Lower leg skin (tissue), 3 donors: ENCODE measurements at regions not wholly inside any gene's neighbourhood (a gene's known extent, or its start where the extent isn't known, plus 50 kb on each side); places are given as distances from the start of the nearest gene placed in this dataset.

Experiments used
- POLR2A ChIP-seq, 2 donors: fragments of 450-650 bp; IDR thresholded peaks; one replicate each; pipeline ENCODE4 v1.6.1; 2016 to 2017; ENCODE audit warnings: antibody characterized with exemption in 2 of 2, mild to moderate bottlenecking in 1 of 2, moderate library complexity in 1 of 2
- TF ChIP-seq, protein P1 (sequence below), 3 donors: fragments of 450-650 bp; IDR thresholded peaks; one replicate each; pipeline ENCODE4 v1.5.1; 2016; ENCODE audit warnings: antibody characterized with exemption in 3 of 3, mild to moderate bottlenecking in 3 of 3, moderate library complexity in 2 of 3

DNA sequence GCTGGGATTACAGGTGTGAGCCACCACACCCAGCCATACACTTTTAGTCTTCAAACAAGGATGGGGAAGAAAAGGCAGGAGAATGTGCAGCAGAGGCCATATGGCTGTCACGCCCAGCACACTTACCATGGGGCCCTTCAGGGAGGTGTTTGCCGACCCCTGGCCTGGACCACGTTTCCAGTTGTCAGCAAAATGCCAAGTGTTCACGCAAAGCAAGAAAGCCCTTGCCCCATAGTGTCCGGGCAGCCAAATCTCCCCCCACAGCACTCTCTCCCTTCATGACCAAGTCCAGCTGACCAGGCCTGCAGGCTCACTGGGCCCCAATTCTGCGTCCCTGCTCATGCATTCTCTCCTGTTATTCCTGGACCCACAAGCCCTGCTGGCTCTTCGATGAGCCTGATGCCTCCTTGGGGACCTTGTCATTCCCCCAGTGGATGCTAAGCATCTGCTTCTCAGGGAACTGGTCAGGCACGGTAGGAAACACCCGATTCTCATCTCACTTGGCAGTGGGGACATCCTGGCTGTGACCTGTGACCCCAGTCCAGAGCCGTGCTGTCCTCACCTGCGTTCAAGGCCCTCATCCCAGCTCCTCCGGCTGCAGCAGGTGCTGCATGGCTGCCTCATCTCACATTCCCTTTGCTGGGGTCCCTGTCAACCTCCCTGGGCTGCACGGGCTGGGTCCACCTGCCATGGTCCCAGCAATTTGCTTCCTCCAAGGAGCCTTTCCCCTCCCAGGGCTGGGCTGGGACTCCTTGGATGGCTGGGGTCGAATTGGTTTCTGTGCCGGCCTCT lies 96.4 kb downstream of the CTTN start:
- TF ChIP-seq POLR2A (IDR thresholded peaks at IDR 0.05) = no peak
- TF ChIP-seq, protein P1, sequence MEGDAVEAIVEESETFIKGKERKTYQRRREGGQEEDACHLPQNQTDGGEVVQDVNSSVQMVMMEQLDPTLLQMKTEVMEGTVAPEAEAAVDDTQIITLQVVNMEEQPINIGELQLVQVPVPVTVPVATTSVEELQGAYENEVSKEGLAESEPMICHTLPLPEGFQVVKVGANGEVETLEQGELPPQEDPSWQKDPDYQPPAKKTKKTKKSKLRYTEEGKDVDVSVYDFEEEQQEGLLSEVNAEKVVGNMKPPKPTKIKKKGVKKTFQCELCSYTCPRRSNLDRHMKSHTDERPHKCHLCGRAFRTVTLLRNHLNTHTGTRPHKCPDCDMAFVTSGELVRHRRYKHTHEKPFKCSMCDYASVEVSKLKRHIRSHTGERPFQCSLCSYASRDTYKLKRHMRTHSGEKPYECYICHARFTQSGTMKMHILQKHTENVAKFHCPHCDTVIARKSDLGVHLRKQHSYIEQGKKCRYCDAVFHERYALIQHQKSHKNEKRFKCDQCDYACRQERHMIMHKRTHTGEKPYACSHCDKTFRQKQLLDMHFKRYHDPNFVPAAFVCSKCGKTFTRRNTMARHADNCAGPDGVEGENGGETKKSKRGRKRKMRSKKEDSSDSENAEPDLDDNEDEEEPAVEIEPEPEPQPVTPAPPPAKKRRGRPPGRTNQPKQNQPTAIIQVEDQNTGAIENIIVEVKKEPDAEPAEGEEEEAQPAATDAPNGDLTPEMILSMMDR (IDR thresholded peaks at IDR 0.05) = no peak
